Liver (tissue), 3 donors: ENCODE measurements at regions not wholly inside any gene's neighbourhood (a gene's known extent, or its start where the extent isn't known, plus 50 kb on each side); places are given as distances from the start of the nearest gene placed in this dataset.

Source experiments
- SP1 ChIP-seq: IDR thresholded peaks from 2 replicates; pipeline ENCODE4 v1.6.1; 2018; ENCODE audit warnings: antibody characterized with exemption, mild to moderate bottlenecking
- TF ChIP-seq, protein P1 (sequence below): fragments of 150-350 bp; IDR thresholded peaks from 2 replicates; pipeline ENCODE4 v1.5.1; 2017; ENCODE audit warnings: improper control_type of control experiment, low read depth, low read length; ENCODE audit not compliant: missing input control
- TF ChIP-seq, protein P2 (sequence below): IDR thresholded peaks from 2 replicates; pipeline ENCODE4 v1.6.1; 2016; ENCODE audit warnings: antibody characterized with exemption
- donor health status: healthy.
- donor health status: healthy.

DNA sequence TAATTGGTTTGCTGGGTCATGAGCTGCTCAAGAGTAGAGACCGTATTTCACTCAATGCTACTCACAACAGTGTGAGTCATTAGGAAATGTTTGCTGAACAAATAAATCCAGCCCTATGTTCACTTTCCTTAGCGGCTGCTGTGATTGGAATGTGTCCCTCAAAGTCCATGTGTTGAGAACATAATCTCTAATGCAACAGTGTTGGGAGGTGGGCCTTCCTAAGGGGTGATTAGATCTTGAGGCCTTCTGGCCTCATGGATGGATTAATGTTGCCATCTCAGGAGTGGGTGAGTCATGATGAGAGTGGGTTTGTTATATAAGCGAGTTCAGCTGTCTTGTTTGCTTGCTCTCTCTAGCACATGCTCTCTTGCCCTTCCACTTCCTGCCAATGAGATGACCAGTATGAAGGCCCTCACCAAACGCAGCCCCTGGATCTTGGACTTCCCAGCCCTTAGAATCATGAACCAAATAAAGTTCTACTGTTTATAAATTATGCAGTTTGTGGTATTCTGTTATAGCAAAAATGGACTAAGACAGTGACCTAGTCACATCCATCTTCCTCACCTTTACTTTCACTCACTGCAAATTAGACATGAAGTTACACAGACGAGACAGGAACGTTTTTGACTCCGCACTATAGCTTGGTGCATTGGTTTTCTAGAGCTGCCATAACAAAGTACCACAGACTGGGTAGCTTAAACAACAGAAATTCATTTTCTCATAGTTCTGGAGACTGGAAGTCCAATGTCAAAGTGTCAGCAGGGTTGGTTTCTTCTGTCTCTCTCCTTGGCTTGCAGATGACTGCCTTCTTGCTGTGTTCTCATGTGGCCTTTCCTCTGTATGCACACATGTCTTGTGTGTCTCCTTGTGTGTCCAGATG is 50.9 kb upstream of the FAM169A start:
- TF ChIP-seq, protein P1, sequence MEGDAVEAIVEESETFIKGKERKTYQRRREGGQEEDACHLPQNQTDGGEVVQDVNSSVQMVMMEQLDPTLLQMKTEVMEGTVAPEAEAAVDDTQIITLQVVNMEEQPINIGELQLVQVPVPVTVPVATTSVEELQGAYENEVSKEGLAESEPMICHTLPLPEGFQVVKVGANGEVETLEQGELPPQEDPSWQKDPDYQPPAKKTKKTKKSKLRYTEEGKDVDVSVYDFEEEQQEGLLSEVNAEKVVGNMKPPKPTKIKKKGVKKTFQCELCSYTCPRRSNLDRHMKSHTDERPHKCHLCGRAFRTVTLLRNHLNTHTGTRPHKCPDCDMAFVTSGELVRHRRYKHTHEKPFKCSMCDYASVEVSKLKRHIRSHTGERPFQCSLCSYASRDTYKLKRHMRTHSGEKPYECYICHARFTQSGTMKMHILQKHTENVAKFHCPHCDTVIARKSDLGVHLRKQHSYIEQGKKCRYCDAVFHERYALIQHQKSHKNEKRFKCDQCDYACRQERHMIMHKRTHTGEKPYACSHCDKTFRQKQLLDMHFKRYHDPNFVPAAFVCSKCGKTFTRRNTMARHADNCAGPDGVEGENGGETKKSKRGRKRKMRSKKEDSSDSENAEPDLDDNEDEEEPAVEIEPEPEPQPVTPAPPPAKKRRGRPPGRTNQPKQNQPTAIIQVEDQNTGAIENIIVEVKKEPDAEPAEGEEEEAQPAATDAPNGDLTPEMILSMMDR = no peak
- peak; percentile 83 for TF ChIP-seq SP1
- TF ChIP-seq, protein P2, sequence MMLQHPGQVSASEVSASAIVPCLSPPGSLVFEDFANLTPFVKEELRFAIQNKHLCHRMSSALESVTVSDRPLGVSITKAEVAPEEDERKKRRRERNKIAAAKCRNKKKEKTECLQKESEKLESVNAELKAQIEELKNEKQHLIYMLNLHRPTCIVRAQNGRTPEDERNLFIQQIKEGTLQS = peak; percentile 81
